ENCODE measurements at regions not wholly inside any gene's neighbourhood (a gene's known extent, or its start where the extent isn't known, plus 50 kb on each side); places are given as distances from the start of the nearest gene placed in this dataset.

DNA sequence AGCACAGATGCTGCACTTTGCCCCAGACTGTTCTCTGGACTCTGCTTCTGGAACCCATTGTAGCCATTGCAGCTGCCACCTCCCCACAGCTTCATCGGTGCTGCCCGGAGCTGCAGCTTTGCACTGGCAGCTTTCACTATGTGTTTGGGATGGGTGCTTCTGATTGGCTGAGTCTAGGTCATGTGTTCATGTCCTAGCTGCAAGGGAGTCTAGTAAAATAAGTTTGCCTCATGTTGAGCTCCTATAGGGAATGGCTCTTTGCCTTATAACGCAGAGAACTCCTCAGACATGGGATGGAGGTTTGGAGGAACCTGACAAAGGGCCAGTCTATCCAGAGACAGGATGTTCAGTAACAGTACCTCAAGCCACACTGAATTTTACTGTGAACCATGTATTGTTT, 268.0 kb downstream of the BMP7 start:
- no peak overlapping the region for H3K4me2 ChIP-seq (ENCODE audit: low read length)
- peaks cover 6% of the 10 kb centered on the region; the same call in 1 of the 2 replicates for H3K4me1 ChIP-seq (ENCODE audit: low read length)
- no peaks in the 10 kb centered on the region for H3K79me2 ChIP-seq (ENCODE audit: low read length)
- no peak overlapping the region for H2AFZ ChIP-seq (ENCODE audit: low read depth, low read length)
- peaks cover 46% of the 10 kb centered on the region for H3K27me3 ChIP-seq (ENCODE audit: low read depth, low read length)
- H3K9me3 ChIP-seq (ENCODE audit: insufficient read depth, low read length), result peaks cover 14% of the 10 kb centered on the region
- TF ChIP-seq EZH2phosphoT487 (IDR thresholded peaks at IDR 0.05; ENCODE audit: low read depth), result no peak
- TF ChIP-seq, protein P1, sequence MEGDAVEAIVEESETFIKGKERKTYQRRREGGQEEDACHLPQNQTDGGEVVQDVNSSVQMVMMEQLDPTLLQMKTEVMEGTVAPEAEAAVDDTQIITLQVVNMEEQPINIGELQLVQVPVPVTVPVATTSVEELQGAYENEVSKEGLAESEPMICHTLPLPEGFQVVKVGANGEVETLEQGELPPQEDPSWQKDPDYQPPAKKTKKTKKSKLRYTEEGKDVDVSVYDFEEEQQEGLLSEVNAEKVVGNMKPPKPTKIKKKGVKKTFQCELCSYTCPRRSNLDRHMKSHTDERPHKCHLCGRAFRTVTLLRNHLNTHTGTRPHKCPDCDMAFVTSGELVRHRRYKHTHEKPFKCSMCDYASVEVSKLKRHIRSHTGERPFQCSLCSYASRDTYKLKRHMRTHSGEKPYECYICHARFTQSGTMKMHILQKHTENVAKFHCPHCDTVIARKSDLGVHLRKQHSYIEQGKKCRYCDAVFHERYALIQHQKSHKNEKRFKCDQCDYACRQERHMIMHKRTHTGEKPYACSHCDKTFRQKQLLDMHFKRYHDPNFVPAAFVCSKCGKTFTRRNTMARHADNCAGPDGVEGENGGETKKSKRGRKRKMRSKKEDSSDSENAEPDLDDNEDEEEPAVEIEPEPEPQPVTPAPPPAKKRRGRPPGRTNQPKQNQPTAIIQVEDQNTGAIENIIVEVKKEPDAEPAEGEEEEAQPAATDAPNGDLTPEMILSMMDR (IDR thresholded peaks at IDR 0.05; ENCODE audit: low read depth, low read length), result no peak
- H4K20me1 ChIP-seq (ENCODE audit: insufficient read depth, low read length), result no peaks in the 10 kb centered on the region
- H3K36me3 ChIP-seq (replicated peaks; ENCODE audit: low read depth, low read length), result no peaks in the 10 kb centered on the region
- H3K9ac ChIP-seq (ENCODE audit: low read length), result no peak overlapping the region
- no peak overlapping the region for H3K4me3 ChIP-seq (ENCODE audit: low read length)
- H3K27ac ChIP-seq (ENCODE audit: low read length), result no peak overlapping the region

DNA sequence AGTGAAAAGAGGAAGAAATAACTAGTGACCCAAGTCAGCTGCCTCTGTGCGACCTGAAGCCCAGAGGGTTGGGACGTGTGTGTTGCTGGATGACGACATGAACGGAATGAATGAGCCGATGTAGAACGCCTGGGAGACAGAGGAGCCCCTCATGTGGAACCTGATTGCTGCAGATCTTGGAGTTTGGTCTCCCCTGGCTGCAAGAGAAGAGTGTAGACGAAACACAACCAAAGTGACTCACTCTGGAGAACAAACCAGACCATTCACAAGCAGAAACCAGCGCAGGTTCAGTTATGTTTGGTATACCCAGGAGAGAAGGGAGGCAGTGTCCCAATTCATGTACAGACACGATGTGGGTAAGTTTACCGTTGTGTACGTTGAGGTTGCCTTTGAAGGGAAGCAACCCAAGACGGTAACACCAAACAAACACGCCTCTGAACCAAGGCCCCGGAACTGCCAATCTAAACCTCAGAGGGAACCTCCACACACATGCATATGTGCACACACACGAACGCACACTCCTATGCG, 265.9 kb downstream of the BMP7 start:
- H3K36me3 ChIP-seq (replicated peaks; ENCODE audit: low read depth, low read length), result no peaks in the 10 kb centered on the region
- peaks cover 52% of the 10 kb centered on the region for H3K27me3 ChIP-seq (ENCODE audit: low read depth, low read length)
- H3K79me2 ChIP-seq (ENCODE audit: low read length), result no peaks in the 10 kb centered on the region
- H3K9ac ChIP-seq (ENCODE audit: low read length), result no peak overlapping the region
- H3K4me3 ChIP-seq (ENCODE audit: low read length), result no peak overlapping the region
- peaks cover 6% of the 10 kb centered on the region; the same call in 1 of the 2 replicates for H3K4me1 ChIP-seq (ENCODE audit: low read length)
- no peaks in the 10 kb centered on the region for H4K20me1 ChIP-seq (ENCODE audit: insufficient read depth, low read length)
- no peak overlapping the region for H2AFZ ChIP-seq (ENCODE audit: low read depth, low read length)
- H3K27ac ChIP-seq (ENCODE audit: low read length), result no peak overlapping the region
- no peak overlapping the region for H3K4me2 ChIP-seq (ENCODE audit: low read length)
- H3K9me3 ChIP-seq (ENCODE audit: insufficient read depth, low read length), result peaks cover 14% of the 10 kb centered on the region
- TF ChIP-seq EZH2phosphoT487 (IDR thresholded peaks at IDR 0.05; ENCODE audit: low read depth), result no peak

DNA sequence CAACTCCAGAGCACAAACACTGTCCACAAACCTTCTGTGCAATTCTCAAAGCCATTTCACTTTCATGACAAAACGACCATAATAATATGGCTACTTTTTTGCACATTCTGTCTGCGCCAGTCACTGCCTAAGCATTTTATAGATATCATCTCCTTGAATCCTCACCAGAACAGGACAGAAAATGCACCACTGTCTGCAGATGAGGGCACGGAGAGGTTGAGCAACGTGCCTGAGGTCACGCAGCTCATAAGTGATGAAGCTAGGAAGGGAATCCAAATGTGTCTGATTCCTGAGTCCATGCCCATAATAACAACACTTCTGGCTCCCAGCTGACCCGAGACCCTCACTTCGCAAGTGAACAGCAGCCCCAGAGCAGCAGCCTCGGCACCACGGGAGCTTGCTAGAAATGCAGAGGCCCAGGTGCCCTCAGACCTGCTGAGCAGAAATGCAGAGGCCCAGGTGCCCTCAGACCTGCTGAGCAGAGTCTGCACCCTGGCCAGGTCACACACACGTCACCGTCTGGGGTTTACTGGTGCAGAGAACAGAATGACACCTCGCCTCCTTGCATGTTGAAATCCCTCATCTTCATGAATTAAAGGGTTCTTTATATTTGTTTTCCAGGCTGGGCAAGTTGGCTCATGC, 265.2 kb downstream of the BMP7 start:
- Histone ChIP-seq H3K27me3 (ENCODE audit: low read depth, low read length) (peaks cover 52% of the 10 kb centered on the region), H3K9me3 (ENCODE audit: insufficient read depth, low read length) (peaks cover 14% of the 10 kb centered on the region), H2AFZ (ENCODE audit: low read depth, low read length) (no peak overlapping the region), H3K79me2 (ENCODE audit: low read length) (no peaks in the 10 kb centered on the region), H3K4me1 (ENCODE audit: low read length) (peaks cover 8% of the 10 kb centered on the region), H3K4me2 (ENCODE audit: low read length) (no peak overlapping the region), H3K4me3 (ENCODE audit: low read length) (no peak overlapping the region), H4K20me1 (ENCODE audit: insufficient read depth, low read length) (no peaks in the 10 kb centered on the region), H3K27ac (ENCODE audit: low read length) (no peak overlapping the region), H3K36me3 (replicated peaks; ENCODE audit: low read depth, low read length) (no peaks in the 10 kb centered on the region), H3K9ac (ENCODE audit: low read length) (no peak overlapping the region)
- TF ChIP-seq, protein P1 (IDR thresholded peaks at IDR 0.05; ENCODE audit: low read depth, low read length), result no peak
- no peak for TF ChIP-seq EZH2phosphoT487 (IDR thresholded peaks at IDR 0.05; ENCODE audit: low read depth)

DNA sequence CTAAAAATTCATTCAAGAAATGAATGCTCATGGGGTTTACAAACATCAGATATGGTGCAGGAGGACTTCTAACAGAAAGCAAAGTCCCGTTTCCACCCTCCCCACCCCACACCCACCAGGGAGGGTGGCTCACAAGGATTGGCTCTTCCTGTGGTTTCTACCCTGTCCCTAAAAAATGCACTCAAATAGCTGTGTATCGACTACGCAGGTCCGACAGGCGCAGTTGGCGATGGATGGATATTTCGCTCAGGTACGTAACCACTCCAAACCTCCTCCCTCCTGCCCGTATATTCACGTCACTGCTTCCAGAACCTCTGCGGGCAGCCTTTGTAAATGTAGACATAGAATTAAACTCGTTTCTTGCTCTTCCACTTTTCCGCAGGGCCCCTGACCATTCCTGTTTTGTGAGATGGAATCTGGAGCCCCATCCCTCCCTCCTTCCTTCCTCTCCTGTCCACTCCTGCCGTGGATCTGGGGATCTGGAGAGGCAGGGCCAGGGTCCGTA, 264.3 kb downstream of the BMP7 start:
- Histone ChIP-seq H3K36me3 (replicated peaks; ENCODE audit: low read depth, low read length) (no peaks in the 10 kb centered on the region), H2AFZ (ENCODE audit: low read depth, low read length) (no peak overlapping the region), H4K20me1 (ENCODE audit: insufficient read depth, low read length) (no peaks in the 10 kb centered on the region), H3K27me3 (ENCODE audit: low read depth, low read length) (peaks cover 52% of the 10 kb centered on the region), H3K9ac (ENCODE audit: low read length) (no peak overlapping the region), H3K4me1 (ENCODE audit: low read length) (peaks cover 16% of the 10 kb centered on the region), H3K9me3 (ENCODE audit: insufficient read depth, low read length) (peaks cover 14% of the 10 kb centered on the region), H3K4me2 (ENCODE audit: low read length) (no peak overlapping the region), H3K79me2 (ENCODE audit: low read length) (no peaks in the 10 kb centered on the region), H3K27ac (ENCODE audit: low read length) (no peak overlapping the region), H3K4me3 (ENCODE audit: low read length) (no peak overlapping the region)
- TF ChIP-seq, protein P1 (IDR thresholded peaks at IDR 0.05; ENCODE audit: low read depth, low read length), result no peak
- no peak for TF ChIP-seq EZH2phosphoT487 (IDR thresholded peaks at IDR 0.05; ENCODE audit: low read depth)
